Mucosa of rectum (tissue), 2 donors: ENCODE measurements at regions not wholly inside any gene's neighbourhood (a gene's known extent, or its start where the extent isn't known, plus 50 kb on each side); places are given as distances from the start of the nearest gene placed in this dataset.

Experiments
- H3K27ac ChIP-seq, 2 donors: one replicate each; pipeline ENCODE4 v1.7.0; 2013; ENCODE audit warnings: inconsistent platforms in 2 of 2, low read depth in 2 of 2, low read length in 2 of 2
- H3K27me3 ChIP-seq, 2 donors: one replicate each; pipeline ENCODE4 v1.7.0; 2013; ENCODE audit warnings: low read length in 2 of 2; ENCODE audit not compliant: control insufficient read depth in 2 of 2, insufficient read depth in 2 of 2
- H3K36me3 ChIP-seq, 2 donors: one replicate each; pipeline ENCODE4 v1.7.0; 2013; ENCODE audit warnings: low read length in 2 of 2; ENCODE audit not compliant: control insufficient read depth in 2 of 2, insufficient read depth in 2 of 2
- H3K4me1 ChIP-seq, 2 donors: one replicate each; pipeline ENCODE4 v1.7.0; 2013; ENCODE audit warnings: low read length in 2 of 2, mild to moderate bottlenecking in 1 of 2; ENCODE audit not compliant: control insufficient read depth in 2 of 2, insufficient read depth in 2 of 2
- H3K4me3 ChIP-seq, 2 donors: one replicate each; pipeline ENCODE4 v1.7.0; 2013; ENCODE audit warnings: low read length in 2 of 2
- H3K9ac ChIP-seq, 2 donors: one replicate each; pipeline ENCODE4 v1.7.0; 2013; ENCODE audit warnings: low read length in 2 of 2, low read depth in 1 of 2, mild to moderate bottlenecking in 1 of 2
- H3K9me3 ChIP-seq, 2 donors: one replicate each; pipeline ENCODE4 v1.7.0; 2013; ENCODE audit warnings: low read length in 2 of 2; ENCODE audit not compliant: control insufficient read depth in 2 of 2
- donor health status: healthy.
- donor health status: Normal muscosa, but diverticular disease.

GRCh38 chr2:13923823-13924222 lies 708.7 kb upstream of the LRATD1 start:
- H3K27me3 ChIP-seq = no peaks in the 10 kb centered on the region

GRCh38 chr2:13942111-13942510 lies 690.4 kb upstream of the LRATD1 start:
- Histone ChIP-seq H3K4me3 (no peak overlapping the region), H3K27ac (no peak overlapping the region), H3K4me1 (no peaks in the 10 kb centered on the region), H3K9me3 (no peaks in the 10 kb centered on the region), H3K36me3 (no peaks in the 10 kb centered on the region), H3K27me3 (no peaks in the 10 kb centered on the region), H3K9ac (no peak overlapping the region)

More at GRCh38 chr2:13923823-13924222, 708.7 kb upstream of the LRATD1 start:
- H3K36me3 ChIP-seq = no peaks in the 10 kb centered on the region
- H3K4me1 ChIP-seq = no peaks in the 10 kb centered on the region
- no peak overlapping the region for H3K27ac ChIP-seq
- H3K9me3 ChIP-seq = no peaks in the 10 kb centered on the region
- no peak overlapping the region for H3K4me3 ChIP-seq
- H3K9ac ChIP-seq = no peak overlapping the region

GRCh38 chr2:13950761-13951160 lies 681.8 kb upstream of the LRATD1 start:
- Histone ChIP-seq H3K36me3 (no peaks in the 10 kb centered on the region), H3K9ac (no peak overlapping the region), H3K27me3 (no peaks in the 10 kb centered on the region), H3K4me3 (no peak overlapping the region), H3K27ac (no peak overlapping the region), H3K9me3 (no peaks in the 10 kb centered on the region), H3K4me1 (no peaks in the 10 kb centered on the region)

GRCh38 chr2:13968811-13969210 lies 663.7 kb upstream of the LRATD1 start:
- Histone ChIP-seq H3K9me3 (no peaks in the 10 kb centered on the region), H3K4me1 (no peaks in the 10 kb centered on the region), H3K4me3 (no peak overlapping the region), H3K27me3 (no peaks in the 10 kb centered on the region), H3K36me3 (no peaks in the 10 kb centered on the region), H3K9ac (no peak overlapping the region), H3K27ac (no peak overlapping the region)

- no peak overlapping the region for H3K9ac ChIP-seq
- no peaks in the 10 kb centered on the region for H3K27me3 ChIP-seq
These were observed 646.3 kb upstream of the LRATD1 start for GRCh38 chr2:13986119-13986720.

GRCh38 chr2:13996527-13996926 lies 636.0 kb upstream of the LRATD1 start:
- Histone ChIP-seq H3K36me3 (no peaks in the 10 kb centered on the region), H3K4me3 (no peak overlapping the region), H3K27me3 (no peaks in the 10 kb centered on the region), H3K9me3 (no peaks in the 10 kb centered on the region), H3K4me1 (no peaks in the 10 kb centered on the region), H3K9ac (no peak overlapping the region), H3K27ac (no peak overlapping the region)

More at GRCh38 chr2:13986119-13986720, 646.3 kb upstream of the LRATD1 start:
- Histone ChIP-seq H3K4me1 (no peaks in the 10 kb centered on the region), H3K36me3 (no peaks in the 10 kb centered on the region), H3K9me3 (no peaks in the 10 kb centered on the region), H3K4me3 (no peak overlapping the region), H3K27ac (no peak overlapping the region)

GRCh38 chr2:14011190-14011589 lies 621.3 kb upstream of the LRATD1 start:
- Histone ChIP-seq H3K27me3 (no peaks in the 10 kb centered on the region), H3K36me3 (no peaks in the 10 kb centered on the region), H3K27ac (no peak overlapping the region), H3K9ac (no peak overlapping the region), H3K4me3 (no peak overlapping the region), H3K9me3 (no peaks in the 10 kb centered on the region), H3K4me1 (no peaks in the 10 kb centered on the region)

GRCh38 chr2:14015113-14015630 lies 617.3 kb upstream of the LRATD1 start:
- no peaks in the 10 kb centered on the region for H3K4me1 ChIP-seq
- no peak overlapping the region for H3K9ac ChIP-seq
- H3K36me3 ChIP-seq = no peaks in the 10 kb centered on the region
- no peaks in the 10 kb centered on the region for H3K27me3 ChIP-seq
- no peak overlapping the region for H3K27ac ChIP-seq
- H3K9me3 ChIP-seq = no peaks in the 10 kb centered on the region
- H3K4me3 ChIP-seq = no peak overlapping the region

- Histone ChIP-seq H3K27me3 (no peaks in the 10 kb centered on the region), H3K4me1 (no peaks in the 10 kb centered on the region), H3K4me3 (no peak overlapping the region), H3K36me3 (no peaks in the 10 kb centered on the region), H3K9me3 (no peaks in the 10 kb centered on the region), H3K27ac (no peak overlapping the region), H3K9ac (no peak overlapping the region)
These were observed 616.1 kb upstream of the LRATD1 start for GRCh38 chr2:14016289-14016955.

GRCh38 chr2:14018620-14019019 lies 613.9 kb upstream of the LRATD1 start:
- Histone ChIP-seq H3K4me1 (no peaks in the 10 kb centered on the region), H3K9ac (no peak overlapping the region), H3K27me3 (no peaks in the 10 kb centered on the region), H3K4me3 (no peak overlapping the region), H3K36me3 (no peaks in the 10 kb centered on the region), H3K27ac (no peak overlapping the region), H3K9me3 (no peaks in the 10 kb centered on the region)
